ENCODE measurements at regions not wholly inside any gene's neighbourhood (a gene's known extent, or its start where the extent isn't known, plus 50 kb on each side); places are given as distances from the start of the nearest gene placed in this dataset.

DNA sequence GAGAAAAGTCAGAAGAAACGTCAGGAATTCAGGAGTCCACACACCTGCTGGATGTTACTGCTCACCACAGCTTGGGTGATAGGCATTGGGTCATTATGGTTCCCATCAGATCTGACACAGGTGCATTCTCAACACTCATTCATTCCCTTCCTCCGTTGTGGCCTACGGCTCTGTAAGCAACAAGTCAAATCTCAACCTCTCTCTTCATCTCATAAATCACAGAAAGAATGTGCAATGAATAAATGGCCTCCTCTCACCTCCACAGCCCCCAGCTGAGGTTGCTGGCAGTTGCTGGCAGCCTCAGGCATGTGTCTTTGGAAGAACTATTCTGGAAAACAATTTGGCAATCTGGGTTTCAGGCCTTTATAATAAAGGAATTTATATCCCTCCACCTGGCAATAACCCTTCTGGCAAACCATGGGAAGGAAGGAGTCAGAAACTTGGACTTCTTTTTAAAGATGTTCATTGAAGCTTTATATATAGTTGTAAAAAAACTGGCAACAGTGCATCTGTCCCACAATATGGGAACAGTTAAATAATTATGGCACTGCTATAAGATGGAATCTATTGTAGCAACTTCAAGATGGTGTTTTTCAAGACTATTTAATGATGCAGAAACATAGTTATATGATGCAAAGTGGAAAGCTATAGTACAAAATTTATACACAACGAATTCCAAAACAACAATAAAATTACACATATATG is 175.4 kb downstream of the ANAPC1 start:
- Histone ChIP-seq H2AFZ (ENCODE audit: low read depth, low read length) (no peak overlapping the region), H3K27me3 (ENCODE audit: control insufficient read depth in 1 of 2, insufficient read depth in 1 of 2, low read length in 2 of 2) (peaks cover 0 to 12% of the 10 kb centered on the region in 2 experiments), H3K36me3 (ENCODE audit: control insufficient read depth in 1 of 2, insufficient read depth in 2 of 2, low read depth in 1 of 2, low read length in 2 of 2) (no peaks in the 10 kb centered on the region), H3K23ac (ENCODE audit: low read length in 2 of 2) (no peak overlapping the region), H4K91ac (ENCODE audit: low read length) (no peak overlapping the region), H3K79me1 (replicated peaks; ENCODE audit: low read length, poor library complexity, severe bottlenecking) (no peaks in the 10 kb centered on the region), H3K4me1 (ENCODE audit: control insufficient read depth, insufficient read depth, low read depth, low read length) (peaks cover 43% of the 10 kb centered on the region), H3K14ac (ENCODE audit: low read length in 2 of 2) (no peak overlapping the region), H2BK5ac (ENCODE audit: low read depth, low read length, poor library complexity, severe bottlenecking) (no peak overlapping the region), H3K4me2 (ENCODE audit: low read length, poor library complexity, severe bottlenecking) (no peak overlapping the region), H3K9me3 (ENCODE audit: control insufficient read depth, low read length) (peaks cover 4% of the 10 kb centered on the region), H3K4ac (ENCODE audit: low read depth in 1 of 2, low read length in 2 of 2) (no peak overlapping the region), H3K4me3 (ENCODE audit: insufficient read depth in 1 of 2, low read depth in 1 of 2, low read length in 2 of 2) (no peak overlapping the region), H2BK12ac (ENCODE audit: low read length in 2 of 2) (no peak overlapping the region), H3K27ac (ENCODE audit: low read length, poor library complexity, severe bottlenecking) (peak overlapping the region; percentile 58), H2BK120ac (ENCODE audit: low read depth, low read length) (no peak overlapping the region), H3K9ac (ENCODE audit: low read length) (no peak overlapping the region), H2BK15ac (ENCODE audit: low read depth, poor library complexity, severe bottlenecking) (no peak overlapping the region), H3K18ac (ENCODE audit: low read depth in 1 of 2, low read length in 2 of 2) (no peak overlapping the region), H4K8ac (ENCODE audit: low read length) (no peak overlapping the region), H2AK5ac (ENCODE audit: low read length, severe bottlenecking) (peak overlapping the region; percentile 69)
- DNase-seq: no peak
- WGBS: 83% methylated on average over 3 of the region's 4 CpGs

- H2BK15ac ChIP-seq (ENCODE audit: low read depth, poor library complexity, severe bottlenecking): no peak overlapping the region
- WGBS: 95% methylated on average over 1 of the region's 3 CpGs
- no peaks in the 10 kb centered on the region for H3K36me3 ChIP-seq (ENCODE audit: control insufficient read depth in 1 of 2, insufficient read depth in 2 of 2, low read depth in 1 of 2, low read length in 2 of 2)
Observed at GRCh38 chr2:111709321-111709720, 174.7 kb downstream of the ANAPC1 start.

DNA sequence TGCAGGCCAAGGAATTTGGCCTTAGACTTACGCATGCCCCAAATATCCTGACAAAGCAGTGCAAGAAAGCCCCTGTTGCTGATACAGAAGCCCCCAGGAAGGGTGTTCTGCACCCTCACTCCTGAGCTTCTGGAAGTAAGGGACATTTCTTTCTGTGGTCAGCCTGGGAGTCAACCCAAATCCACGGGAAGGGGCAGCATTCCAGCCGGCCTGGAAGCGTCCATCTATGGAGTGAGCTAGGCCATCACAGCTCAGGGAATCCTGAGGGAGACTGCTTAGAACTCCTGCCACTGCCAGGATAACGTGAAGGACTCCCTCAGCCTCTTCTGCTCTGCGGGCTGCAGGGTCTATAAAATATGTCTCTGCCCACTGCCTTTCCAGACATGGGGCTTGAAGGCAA is 173.9 kb downstream of the ANAPC1 start:
- Histone ChIP-seq H2BK12ac (ENCODE audit: low read length in 2 of 2) (no peak overlapping the region), H3K9me3 (ENCODE audit: control insufficient read depth, low read length) (peaks cover 4% of the 10 kb centered on the region), H3K4me1 (ENCODE audit: control insufficient read depth, insufficient read depth, low read depth, low read length) (peaks cover 36% of the 10 kb centered on the region), H2AK5ac (ENCODE audit: low read length, severe bottlenecking) (peak overlapping the region; percentile 27), H3K4me2 (ENCODE audit: low read length, poor library complexity, severe bottlenecking) (no peak overlapping the region), H3K79me1 (replicated peaks; ENCODE audit: low read length, poor library complexity, severe bottlenecking) (no peaks in the 10 kb centered on the region), H2BK120ac (ENCODE audit: low read depth, low read length) (no peak overlapping the region), H3K27ac (ENCODE audit: low read length, poor library complexity, severe bottlenecking) (no peak overlapping the region), H3K23ac (ENCODE audit: low read length in 2 of 2) (no peak overlapping the region), H3K18ac (ENCODE audit: low read depth in 1 of 2, low read length in 2 of 2) (no peak overlapping the region), H2BK5ac (ENCODE audit: low read depth, low read length, poor library complexity, severe bottlenecking) (no peak overlapping the region), H3K4me3 (ENCODE audit: insufficient read depth in 1 of 2, low read depth in 1 of 2, low read length in 2 of 2) (no peak overlapping the region), H4K8ac (ENCODE audit: low read length) (no peak overlapping the region), H2BK15ac (ENCODE audit: low read depth, poor library complexity, severe bottlenecking) (no peak overlapping the region), H3K4ac (ENCODE audit: low read depth in 1 of 2, low read length in 2 of 2) (no peak overlapping the region), H3K9ac (ENCODE audit: low read length) (no peak overlapping the region), H3K14ac (ENCODE audit: low read length in 2 of 2) (no peak overlapping the region), H3K27me3 (ENCODE audit: control insufficient read depth in 1 of 2, insufficient read depth in 1 of 2, low read length in 2 of 2) (peaks cover 0 to 12% of the 10 kb centered on the region in 2 experiments), H4K91ac (ENCODE audit: low read length) (no peak overlapping the region), H3K36me3 (ENCODE audit: control insufficient read depth in 1 of 2, insufficient read depth in 2 of 2, low read depth in 1 of 2, low read length in 2 of 2) (no peaks in the 10 kb centered on the region), H2AFZ (ENCODE audit: low read depth, low read length) (no peak overlapping the region)
- no peak for DNase-seq
- 80% methylated on average over 6 of the region's 6 CpGs for WGBS

More at GRCh38 chr2:111709321-111709720, 174.7 kb downstream of the ANAPC1 start:
- H3K9ac ChIP-seq (ENCODE audit: low read length): no peak overlapping the region
- H2BK5ac ChIP-seq (ENCODE audit: low read depth, low read length, poor library complexity, severe bottlenecking): no peak overlapping the region
- H3K79me1 ChIP-seq (replicated peaks; ENCODE audit: low read length, poor library complexity, severe bottlenecking): no peaks in the 10 kb centered on the region
- H3K9me3 ChIP-seq (ENCODE audit: control insufficient read depth, low read length): peaks cover 4% of the 10 kb centered on the region
- H3K23ac ChIP-seq (ENCODE audit: low read length in 2 of 2): no peak overlapping the region
- no peak for DNase-seq
- H2AFZ ChIP-seq (ENCODE audit: low read depth, low read length): no peak overlapping the region
- peaks cover 37% of the 10 kb centered on the region for H3K4me1 ChIP-seq (ENCODE audit: control insufficient read depth, insufficient read depth, low read depth, low read length)
- H3K27ac ChIP-seq (ENCODE audit: low read length, poor library complexity, severe bottlenecking): no peak overlapping the region
- H2BK120ac ChIP-seq (ENCODE audit: low read depth, low read length): no peak overlapping the region
- H2AK5ac ChIP-seq (ENCODE audit: low read length, severe bottlenecking): peak overlapping the region; percentile 72
- peaks cover 0 to 12% of the 10 kb centered on the region in 2 experiments for H3K27me3 ChIP-seq (ENCODE audit: control insufficient read depth in 1 of 2, insufficient read depth in 1 of 2, low read length in 2 of 2)
- H4K8ac ChIP-seq (ENCODE audit: low read length): no peak overlapping the region
- H2BK12ac ChIP-seq (ENCODE audit: low read length in 2 of 2): no peak overlapping the region
- no peak overlapping the region for H3K4ac ChIP-seq (ENCODE audit: low read depth in 1 of 2, low read length in 2 of 2)
- no peak overlapping the region for H3K14ac ChIP-seq (ENCODE audit: low read length in 2 of 2)
- H4K91ac ChIP-seq (ENCODE audit: low read length): no peak overlapping the region
- no peak overlapping the region for H3K18ac ChIP-seq (ENCODE audit: low read depth in 1 of 2, low read length in 2 of 2)
- H3K4me3 ChIP-seq (ENCODE audit: insufficient read depth in 1 of 2, low read depth in 1 of 2, low read length in 2 of 2): no peak overlapping the region
- H3K4me2 ChIP-seq (ENCODE audit: low read length, poor library complexity, severe bottlenecking): no peak overlapping the region

DNA sequence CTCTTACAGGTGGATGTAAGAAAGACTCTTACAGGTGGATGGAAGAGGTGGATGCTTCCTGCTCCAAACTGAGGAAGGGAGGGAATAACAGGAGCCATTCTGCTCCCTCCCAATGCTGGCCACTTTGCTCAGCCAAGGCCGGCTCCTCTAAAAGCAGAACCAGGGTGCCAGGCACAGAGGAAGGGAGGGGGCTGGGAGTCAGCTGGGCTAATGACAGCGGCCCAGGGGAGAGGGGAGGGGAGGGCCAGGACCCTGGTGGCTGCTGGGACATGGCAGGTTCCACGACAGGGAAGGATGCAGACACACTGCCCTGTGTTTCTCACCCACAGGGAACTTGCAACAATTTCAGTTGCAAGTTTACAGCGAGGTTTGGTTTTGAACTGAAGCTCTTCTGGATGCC is 173.4 kb downstream of the ANAPC1 start:
- no peak overlapping the region for H3K14ac ChIP-seq (ENCODE audit: low read length in 2 of 2)
- 85% methylated on average over 4 of the region's 4 CpGs for WGBS
- H3K4me3 ChIP-seq (ENCODE audit: insufficient read depth in 1 of 2, low read depth in 1 of 2, low read length in 2 of 2): no peak overlapping the region

More for the DNA sequence above, 173.4 kb downstream of the ANAPC1 start:
- no peak overlapping the region for H3K18ac ChIP-seq (ENCODE audit: low read depth in 1 of 2, low read length in 2 of 2)
- no peak overlapping the region for H4K8ac ChIP-seq (ENCODE audit: low read length)
- DNase-seq: no peak
- peaks cover 31% of the 10 kb centered on the region for H3K4me1 ChIP-seq (ENCODE audit: control insufficient read depth, insufficient read depth, low read depth, low read length)
- H3K27ac ChIP-seq (ENCODE audit: low read length, poor library complexity, severe bottlenecking): no peak overlapping the region
- no peak overlapping the region for H2BK12ac ChIP-seq (ENCODE audit: low read length in 2 of 2)
- H3K9ac ChIP-seq (ENCODE audit: low read length): no peak overlapping the region
- H2BK5ac ChIP-seq (ENCODE audit: low read depth, low read length, poor library complexity, severe bottlenecking): no peak overlapping the region
- no peak overlapping the region for H3K23ac ChIP-seq (ENCODE audit: low read length in 2 of 2)
- no peak overlapping the region for H2BK120ac ChIP-seq (ENCODE audit: low read depth, low read length)
- peaks cover 0 to 12% of the 10 kb centered on the region in 2 experiments for H3K27me3 ChIP-seq (ENCODE audit: control insufficient read depth in 1 of 2, insufficient read depth in 1 of 2, low read length in 2 of 2)
- no peak overlapping the region for H3K4me2 ChIP-seq (ENCODE audit: low read length, poor library complexity, severe bottlenecking)
- H3K79me1 ChIP-seq (replicated peaks; ENCODE audit: low read length, poor library complexity, severe bottlenecking): no peaks in the 10 kb centered on the region
- no peak overlapping the region for H2BK15ac ChIP-seq (ENCODE audit: low read depth, poor library complexity, severe bottlenecking)
- no peak overlapping the region for H2AFZ ChIP-seq (ENCODE audit: low read depth, low read length)
- H3K4ac ChIP-seq (ENCODE audit: low read depth in 1 of 2, low read length in 2 of 2): no peak overlapping the region
- H3K9me3 ChIP-seq (ENCODE audit: control insufficient read depth, low read length): peaks cover 4% of the 10 kb centered on the region
- no peaks in the 10 kb centered on the region for H3K36me3 ChIP-seq (ENCODE audit: control insufficient read depth in 1 of 2, insufficient read depth in 2 of 2, low read depth in 1 of 2, low read length in 2 of 2)
- no peak overlapping the region for H4K91ac ChIP-seq (ENCODE audit: low read length)
- peak overlapping the region; percentile 14 for H2AK5ac ChIP-seq (ENCODE audit: low read length, severe bottlenecking)

All from mesenchymal stem cell (in vitro differentiated cells and primary cell).